ENCODE measurements at regions not wholly inside any gene's neighbourhood (a gene's known extent, or its start where the extent isn't known, plus 50 kb on each side); places are given as distances from the start of the nearest gene placed in this dataset.
A peak's percentile ranks its signal among the peaks of the same experiment; 100 is the strongest.

- FAIRE-seq (no peak), DNase-seq (ENCODE audit: insufficient read length, low spot score) (no peak)
Observed at GRCh38 chr6:165218829-165219228, 90.6 kb downstream of the C6orf118 start.

DNA sequence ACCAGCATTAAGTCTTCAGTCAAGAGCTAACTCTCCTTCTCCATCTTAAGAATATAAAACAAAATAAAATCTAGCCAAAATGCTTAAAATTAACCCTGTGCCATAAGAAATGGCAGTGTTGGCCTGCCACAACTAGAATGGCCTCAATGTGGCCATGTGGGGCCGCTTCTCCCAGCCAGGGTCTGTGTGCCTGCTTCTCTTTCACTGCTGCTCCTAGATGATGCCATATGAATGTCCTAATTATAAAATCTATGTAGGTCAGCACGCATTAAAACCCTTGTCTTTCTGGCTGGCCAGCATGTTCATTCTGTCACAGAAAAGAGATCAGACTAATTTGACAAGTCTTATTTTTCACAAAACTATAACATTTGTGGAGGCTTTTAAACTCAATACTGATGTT, 102.6 kb downstream of the C6orf118 start:
- FAIRE-seq, result no peak
- TF ChIP-seq CTCF (IDR thresholded peaks at IDR 0.05; ENCODE audit: insufficient read depth, missing control alignments), result no peak
- no peak for DNase-seq (ENCODE audit: insufficient read length, low spot score)

More at GRCh38 chr6:165218829-165219228, 90.6 kb downstream of the C6orf118 start:
- TF ChIP-seq CTCF (IDR thresholded peaks at IDR 0.05; ENCODE audit: insufficient read depth, missing control alignments), result no peak

- no peak for TF ChIP-seq CTCF (IDR thresholded peaks at IDR 0.05; ENCODE audit: insufficient read depth, missing control alignments)
- DNase-seq (ENCODE audit: insufficient read length, low spot score), result no peak
- FAIRE-seq, result no peak
Observed at GRCh38 chr6:165205632-165206031, 103.8 kb downstream of the C6orf118 start.

GRCh38 chr6:165204807-165205545, 104.4 kb downstream of the C6orf118 start:
- TF ChIP-seq CTCF (IDR thresholded peaks at IDR 0.05; ENCODE audit: insufficient read depth, missing control alignments), result no peak
- peak; percentile 97 for FAIRE-seq
- DNase-seq (ENCODE audit: insufficient read length, low spot score), result peak; percentile 10

DNA sequence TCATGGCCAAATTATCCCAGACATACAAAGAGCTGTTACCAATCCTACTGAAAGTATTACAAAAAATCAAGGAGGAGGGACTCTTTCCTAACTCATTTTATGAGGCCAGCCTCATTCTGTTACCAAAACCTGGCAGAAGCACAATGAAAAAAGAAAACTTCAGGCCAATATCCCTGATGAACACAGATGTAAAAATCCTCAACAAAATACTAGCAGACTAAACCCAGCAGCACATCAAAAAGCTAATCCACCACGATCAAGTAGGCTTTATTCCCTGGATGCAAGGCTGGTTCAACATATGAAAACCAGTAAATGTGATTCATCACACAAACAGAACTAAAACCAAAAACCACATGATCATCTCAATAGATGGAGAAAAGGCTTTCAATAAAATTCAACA, 109.2 kb downstream of the C6orf118 start:
- no peak for TF ChIP-seq CTCF (IDR thresholded peaks at IDR 0.05; ENCODE audit: insufficient read depth, missing control alignments)
- no peak for FAIRE-seq
- DNase-seq (ENCODE audit: insufficient read length, low spot score), result no peak

DNA sequence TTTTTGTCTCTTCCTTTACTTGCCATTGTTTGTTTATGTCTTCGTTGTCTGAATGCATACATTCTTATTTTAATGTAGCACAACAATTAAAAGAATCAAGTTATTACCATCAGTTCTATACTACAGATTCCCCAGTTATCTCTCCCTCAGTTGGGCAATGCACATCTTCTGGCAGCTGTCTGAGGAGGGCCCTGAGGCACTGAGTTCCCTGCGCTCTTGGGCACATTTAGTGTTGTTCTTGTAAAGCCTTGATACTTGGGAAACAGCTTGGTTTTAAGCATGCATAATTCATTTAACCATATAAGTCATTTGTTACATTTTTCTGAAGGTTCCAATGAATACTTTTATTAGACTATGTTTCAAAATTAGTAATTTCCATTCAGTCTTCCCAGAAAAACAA, 117.9 kb downstream of the C6orf118 start:
- DNase-seq (ENCODE audit: insufficient read length, low spot score) (no peak), FAIRE-seq (no peak)
- no peak for TF ChIP-seq CTCF (IDR thresholded peaks at IDR 0.05; ENCODE audit: insufficient read depth, missing control alignments)

DNA sequence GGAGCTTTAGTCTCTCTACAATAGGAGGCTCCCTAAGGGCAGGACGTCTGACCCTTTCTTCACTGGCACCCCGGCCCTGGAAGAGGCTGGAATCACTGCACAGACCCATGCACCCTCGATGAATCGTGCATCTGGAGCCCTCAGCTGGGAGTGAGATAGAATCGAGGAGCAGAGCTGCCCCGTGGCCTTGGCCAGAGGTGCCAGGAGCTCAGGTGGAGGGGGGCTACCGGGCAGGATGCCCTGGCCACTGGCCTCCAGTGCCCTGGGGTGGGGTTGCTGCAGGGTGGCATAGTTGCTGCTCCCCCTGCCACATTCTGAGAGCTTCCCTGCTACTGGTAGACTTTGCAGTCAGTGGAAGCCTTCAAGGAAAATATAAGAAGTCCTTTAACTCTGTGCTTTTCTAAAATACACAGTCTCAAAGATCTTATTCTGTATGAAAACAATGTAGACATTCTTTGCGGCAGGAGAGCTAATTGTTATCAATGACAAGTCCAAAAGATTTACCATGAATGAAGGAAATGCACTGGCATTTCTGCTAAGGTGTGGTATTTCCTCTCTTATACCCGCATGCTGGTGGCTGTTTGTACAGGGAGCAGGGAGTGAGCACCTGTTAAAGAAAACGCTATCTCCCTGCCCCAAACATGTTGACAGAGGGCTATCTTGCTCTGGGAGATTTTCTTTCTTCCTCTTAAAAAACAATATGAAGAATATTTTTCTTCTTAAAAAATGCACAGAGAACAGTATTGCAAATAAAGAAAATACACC, 122.8 kb downstream of the C6orf118 start:
- no peak for TF ChIP-seq CTCF (IDR thresholded peaks at IDR 0.05; ENCODE audit: insufficient read depth, missing control alignments)
- DNase-seq (ENCODE audit: insufficient read length, low spot score) (no peak), FAIRE-seq (no peak)
